Fibroblast of lung (primary cell): ENCODE measurements at regions not wholly inside any gene's neighbourhood (a gene's known extent, or its start where the extent isn't known, plus 50 kb on each side); places are given as distances from the start of the nearest gene placed in this dataset.

Experiments
- DNase-seq, 2 donors: peaks; one replicate each; pipeline versions ENCODE4 v3.0.0 to v3.0.0-alpha.2; 2010; ENCODE audit warnings: low read depth in 2 of 2
- H2AFZ ChIP-seq: 2 replicates; pipeline ENCODE4 v1.5.1; 2012; ENCODE audit warnings: low read length, control low read depth, inconsistent platforms
- H3K27ac ChIP-seq: 2 replicates; pipeline ENCODE4 v1.5.1; 2011; ENCODE audit warnings: low read length, control low read depth; ENCODE audit not compliant: insufficient read depth
- H3K27me3 ChIP-seq: 2 replicates; pipeline ENCODE4 v1.5.1; 2011; ENCODE audit warnings: mild to moderate bottlenecking, low read length; ENCODE audit not compliant: control insufficient read depth, insufficient read depth
- H3K36me3 ChIP-seq: 2 replicates; pipeline ENCODE4 v1.5.1; 2011; ENCODE audit warnings: low read length; ENCODE audit not compliant: control insufficient read depth, insufficient read depth
- H3K4me1 ChIP-seq: 2 replicates; pipeline ENCODE4 v1.5.1; 2011; ENCODE audit warnings: low read length; ENCODE audit not compliant: control insufficient read depth, insufficient read depth; ENCODE audit errors: extremely low read depth
- H3K4me2 ChIP-seq: 2 replicates; pipeline ENCODE4 v1.5.1; 2011; ENCODE audit warnings: low read length, control low read depth; ENCODE audit not compliant: insufficient read depth; ENCODE audit errors: extremely low read depth
- H3K4me3 ChIP-seq, 4 experiments: fragments of 200-600 bp in 1 of 4; sonication (generic) in 1 of 4; replicated peaks in 1 of 4; 2 replicates each; pipeline ENCODE4 v1.5.1; 2011 to 2016; ENCODE audit warnings: low read length in 4 of 4, low read depth in 3 of 4, mild to moderate bottlenecking in 3 of 4, control low read depth in 2 of 4, inconsistent platforms in 1 of 4, mixed read lengths in 1 of 4; ENCODE audit not compliant: insufficient read depth in 1 of 4; ENCODE audit errors: control extremely low read depth in 1 of 4
- H3K79me2 ChIP-seq: 2 replicates; pipeline ENCODE4 v1.5.1; 2012; ENCODE audit warnings: mild to moderate bottlenecking, low read length, inconsistent platforms; ENCODE audit not compliant: control insufficient read depth, insufficient read depth
- H3K9ac ChIP-seq: 2 replicates; pipeline ENCODE4 v1.5.1; 2011; ENCODE audit warnings: mild to moderate bottlenecking, low read length, control low read depth; ENCODE audit not compliant: insufficient read depth
- H3K9me3 ChIP-seq: 2 replicates; pipeline ENCODE4 v1.5.1; 2012; ENCODE audit warnings: low read depth, low read length; ENCODE audit not compliant: control insufficient read depth, insufficient read depth
- H4K20me1 ChIP-seq: 2 replicates; pipeline ENCODE4 v1.5.1; 2011; ENCODE audit warnings: low read length; ENCODE audit not compliant: control insufficient read depth, insufficient read depth; ENCODE audit errors: extremely low read depth
- CTCF ChIP-seq, 2 donors: IDR thresholded peaks in 1 of 2; conservative IDR thresholded peaks in 1 of 2; 1 replicate in 1 of 2; 2 replicates in 1 of 2; pipeline ENCODE4 v1.5.1; 2011 to 2012; ENCODE audit warnings: low read length in 2 of 2, control low read depth in 1 of 2, inconsistent platforms in 1 of 2, low read depth in 1 of 2, mild to moderate bottlenecking in 1 of 2
- EZH2 ChIP-seq: IDR thresholded peaks from 2 replicates; pipeline ENCODE4 v1.5.1; 2012; ENCODE audit warnings: low read length, control low read depth, mild to moderate bottlenecking; ENCODE audit errors: missing control alignments

GRCh38 chr9:29773676-29774075, 2200.4 kb upstream of the C9orf72 start:
- Histone ChIP-seq H3K79me2 (no peaks in the 10 kb centered on the region), H3K9me3 (no peaks in the 10 kb centered on the region), H4K20me1 (no peaks in the 10 kb centered on the region), H3K36me3 (no peaks in the 10 kb centered on the region), H3K27ac (no peak overlapping the region), H3K4me2 (no peak overlapping the region), H3K9ac (no peak overlapping the region), H3K4me1 (no peaks in the 10 kb centered on the region), H2AFZ (no peak overlapping the region), H3K27me3 (no peaks in the 10 kb centered on the region), H3K4me3 (no peak overlapping the region)
- no peak for TF ChIP-seq EZH2
- no peak for TF ChIP-seq CTCF (conservative IDR thresholded peaks at IDR 0.05 in 1 of 2, IDR thresholded peaks at IDR 0.05 in 1 of 2; ENCODE audit: low read depth in 1 of 2, low read length in 2 of 2)
- DNase-seq = no peak

- Histone ChIP-seq H3K4me3 (no peak overlapping the region), H3K9me3 (no peaks in the 10 kb centered on the region), H3K79me2 (no peaks in the 10 kb centered on the region), H2AFZ (no peak overlapping the region), H3K27me3 (no peaks in the 10 kb centered on the region), H3K9ac (no peak overlapping the region), H3K27ac (no peak overlapping the region), H4K20me1 (no peaks in the 10 kb centered on the region), H3K4me2 (no peak overlapping the region), H3K4me1 (no peaks in the 10 kb centered on the region), H3K36me3 (no peaks in the 10 kb centered on the region)
- DNase-seq = no peak
- TF ChIP-seq EZH2 = no peak
- no peak for TF ChIP-seq CTCF (conservative IDR thresholded peaks at IDR 0.05 in 1 of 2, IDR thresholded peaks at IDR 0.05 in 1 of 2; ENCODE audit: low read depth in 1 of 2, low read length in 2 of 2)
Measured at GRCh38 chr9:29775491-29775890, 2202.2 kb upstream of the C9orf72 start.

DNA sequence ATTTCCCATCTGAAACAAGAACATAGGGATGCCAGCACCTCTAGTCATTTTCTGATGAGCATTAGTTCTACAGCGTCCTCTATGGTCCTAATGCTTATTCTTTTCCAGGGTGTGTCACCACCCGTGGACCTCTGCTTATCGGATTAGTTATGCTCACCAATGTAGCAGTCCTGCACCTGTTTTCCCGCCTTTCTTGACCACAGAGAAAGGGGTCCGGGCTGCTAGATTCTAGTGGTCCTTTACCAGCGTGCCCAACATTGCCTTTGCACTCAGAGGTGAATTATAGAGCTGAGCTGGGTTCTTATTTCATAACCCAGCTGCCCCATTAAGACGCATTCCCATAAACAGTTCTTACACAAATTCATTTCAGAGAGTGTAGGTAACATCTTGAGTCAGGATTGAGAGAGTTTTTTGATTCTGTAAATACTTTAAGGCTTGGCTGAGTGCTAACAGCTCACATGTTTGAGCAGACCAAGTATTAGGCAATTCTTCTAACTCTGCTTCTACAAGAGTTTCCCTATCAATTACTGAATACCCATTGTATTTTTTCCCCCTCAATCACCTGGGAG, 2205.1 kb upstream of the C9orf72 start:
- TF ChIP-seq EZH2 (no peak), CTCF (conservative IDR thresholded peaks at IDR 0.05 in 1 of 2, IDR thresholded peaks at IDR 0.05 in 1 of 2; ENCODE audit: low read depth in 1 of 2, low read length in 2 of 2) (no peak)

More for the DNA sequence above, 2205.1 kb upstream of the C9orf72 start:
- no peak overlapping the region for H3K4me3 ChIP-seq
- no peak overlapping the region for H3K27ac ChIP-seq
- H3K79me2 ChIP-seq = no peaks in the 10 kb centered on the region
- no peaks in the 10 kb centered on the region for H3K36me3 ChIP-seq
- no peaks in the 10 kb centered on the region for H3K4me1 ChIP-seq
- H3K9me3 ChIP-seq = no peaks in the 10 kb centered on the region
- no peak overlapping the region for H2AFZ ChIP-seq
- no peaks in the 10 kb centered on the region for H3K27me3 ChIP-seq
- no peak overlapping the region for H3K4me2 ChIP-seq
- no peaks in the 10 kb centered on the region for H4K20me1 ChIP-seq
- DNase-seq = no peak
- H3K9ac ChIP-seq = no peak overlapping the region
